COLO668 (cell line): ENCODE measurements at regions not wholly inside any gene's neighbourhood (a gene's known extent, or its start where the extent isn't known, plus 50 kb on each side); places are given as distances from the start of the nearest gene placed in this dataset.

Experiments
- DNase-seq: peaks from one replicate; lab custom pipeline; 2025; ENCODE audit not compliant: unreplicated experiment; lab: John Stamatoyannopoulos, UW

GRCh38 chr5:68161156-68161555 is 54.4 kb upstream of the PIK3R1 start:
- DNase-seq: no peak

- no peak for DNase-seq
These were observed 56.2 kb upstream of the PIK3R1 start for GRCh38 chr5:68159224-68159951.

- DNase-seq: no peak
These were observed 59.6 kb upstream of the PIK3R1 start for GRCh38 chr5:68155940-68156339.

GRCh38 chr5:68154119-68154857 is 61.3 kb upstream of the PIK3R1 start:
- no peak for DNase-seq

- DNase-seq: no peak
These were observed 63.7 kb upstream of the PIK3R1 start for GRCh38 chr5:68151812-68152211.

- no peak for DNase-seq
These were observed 66.4 kb upstream of the PIK3R1 start for GRCh38 chr5:68149189-68149588.

- no peak for DNase-seq
These were observed 67.5 kb upstream of the PIK3R1 start for GRCh38 chr5:68148096-68148495.

- DNase-seq: no peak
These were observed 67.9 kb upstream of the PIK3R1 start for GRCh38 chr5:68147659-68148058.

- DNase-seq: no peak
These were observed 74.1 kb upstream of the PIK3R1 start for GRCh38 chr5:68141494-68141893.

- DNase-seq: no peak
These were observed 74.8 kb upstream of the PIK3R1 start for GRCh38 chr5:68140763-68141162.

- DNase-seq: no peak
These were observed 75.7 kb upstream of the PIK3R1 start for GRCh38 chr5:68139611-68140441.

- DNase-seq: no peak
These were observed 77.9 kb upstream of the PIK3R1 start for GRCh38 chr5:68137511-68138140.

- no peak for DNase-seq
These were observed 80.8 kb upstream of the PIK3R1 start for GRCh38 chr5:68134669-68135313.

- no peak for DNase-seq
These were observed 81.4 kb upstream of the PIK3R1 start for GRCh38 chr5:68134033-68134668.

- no peak for DNase-seq
These were observed 85.3 kb upstream of the PIK3R1 start for GRCh38 chr5:68130253-68130652.

GRCh38 chr5:68129364-68129763 is 86.2 kb upstream of the PIK3R1 start:
- no peak for DNase-seq

- DNase-seq: no peak
These were observed 88.7 kb upstream of the PIK3R1 start for GRCh38 chr5:68126886-68127285.

GRCh38 chr5:68122439-68123328 is 92.9 kb upstream of the PIK3R1 start:
- peak; percentile 47 for DNase-seq

- DNase-seq: no peak
These were observed 98.6 kb upstream of the PIK3R1 start for GRCh38 chr5:68116868-68117411.
